Activated T-helper 1 cell treated with anti-CD3 and anti-CD28 coated beads, Interleukin-2, amount 50 U/mL, for 16 hours (primary cell): ENCODE measurements at regions not wholly inside any gene's neighbourhood (a gene's known extent, or its start where the extent isn't known, plus 50 kb on each side); places are given as distances from the start of the nearest gene placed in this dataset.
"Not testable (repeated sequence)": the region's sequence is repeated elsewhere in the genome, so short reads cannot be mapped to it uniquely, and the experiment has no call there.

ENCODE experiments used
- DNase-seq, 2 donors: peaks; one replicate each; pipeline ENCODE4 v3.0.0-alpha.2; 2020; ENCODE audit warnings: low read depth in 1 of 2, low spot score in 1 of 2

- no peak for DNase-seq
Measured at GRCh38 chr2:241999184-241999583, 129.7 kb downstream of the RTP5 start.

GRCh38 chr2:242001853-242002252, 132.3 kb downstream of the RTP5 start:
- DNase-seq: no peak

GRCh38 chr2:242002944-242003343, 133.4 kb downstream of the RTP5 start:
- DNase-seq: no peak

- DNase-seq: no peak
Measured at GRCh38 chr2:242004223-242004901, 134.8 kb downstream of the RTP5 start.

DNA sequence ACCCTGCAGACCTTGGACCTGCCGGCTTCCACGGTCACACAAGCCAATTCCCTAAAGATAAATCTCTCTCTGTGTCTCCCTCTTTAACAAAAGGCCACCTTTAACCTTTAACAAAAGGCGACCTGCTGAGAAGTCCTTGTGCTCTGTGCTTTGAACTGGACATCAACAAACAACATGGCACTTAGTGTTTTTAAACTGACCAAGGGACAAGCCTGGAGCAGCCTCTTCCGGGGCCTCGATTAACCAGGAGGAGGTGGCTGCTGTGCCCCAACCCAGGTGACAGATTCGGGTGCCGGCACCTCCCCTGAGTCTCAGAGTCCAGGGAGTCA, 135.3 kb downstream of the RTP5 start:
- no peak for DNase-seq

DNA sequence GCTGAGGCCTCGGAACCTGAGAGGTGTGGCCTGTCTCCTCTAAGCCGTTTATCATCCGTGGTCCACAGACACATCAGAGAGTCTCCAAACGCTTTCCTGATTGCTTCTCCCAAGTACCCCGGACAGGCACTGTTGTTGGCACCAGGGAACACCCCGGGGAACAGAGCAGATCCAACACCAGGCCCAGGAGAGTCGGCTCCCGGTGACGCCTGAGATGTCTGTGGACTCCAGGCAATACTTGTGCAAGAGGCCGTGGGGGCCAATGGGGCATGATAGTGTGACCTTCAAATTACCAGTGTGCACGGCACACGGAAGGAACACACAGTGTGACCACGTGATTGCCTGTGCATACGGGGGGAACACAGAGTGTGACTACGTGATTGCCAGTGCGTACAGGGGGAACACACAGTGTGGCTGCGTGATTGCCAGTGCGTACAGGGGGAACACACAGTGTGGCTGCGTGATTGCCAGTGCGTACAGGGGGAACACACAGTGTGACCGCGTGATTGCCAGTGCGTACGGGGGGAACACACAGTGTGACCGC, 136.6 kb downstream of the RTP5 start:
- not testable (repeated sequence) for DNase-seq

DNA sequence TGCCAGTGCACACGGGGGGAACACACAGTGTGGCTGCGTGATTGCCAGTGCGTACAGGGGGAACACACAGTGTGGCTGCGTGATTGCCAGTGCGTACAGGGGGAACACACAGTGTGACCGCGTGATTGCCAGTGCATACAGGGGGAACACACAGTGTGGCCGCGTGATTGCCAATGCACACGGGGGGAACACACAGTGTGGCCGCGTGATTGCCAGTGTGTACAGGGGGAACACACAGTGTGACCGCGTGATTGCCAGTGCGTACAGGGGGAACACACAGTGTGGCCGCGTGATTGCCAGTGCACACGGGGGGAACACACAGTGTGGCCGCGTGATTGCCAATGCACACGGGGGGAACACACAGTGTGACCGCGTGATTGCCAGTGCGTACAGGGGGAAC, 139.4 kb downstream of the RTP5 start:
- not testable (repeated sequence) for DNase-seq

DNA sequence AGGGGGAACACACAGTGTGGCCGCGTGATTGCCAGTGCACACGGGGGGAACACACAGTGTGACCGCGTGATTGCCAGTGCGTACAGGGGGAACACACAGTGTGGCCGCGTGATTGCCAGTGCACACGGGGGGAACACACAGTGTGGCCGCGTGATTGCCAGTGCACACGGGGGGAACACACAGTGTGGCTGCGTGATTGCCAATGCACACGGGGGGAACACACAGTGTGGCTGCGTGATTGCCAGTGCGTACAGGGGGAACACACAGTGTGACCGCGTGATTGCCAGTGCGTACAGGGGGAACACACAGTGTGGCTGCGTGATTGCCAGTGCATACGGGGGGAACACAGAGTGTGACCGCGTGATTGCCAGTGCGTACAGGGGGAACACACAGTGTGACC, 140.3 kb downstream of the RTP5 start:
- not testable (repeated sequence) for DNase-seq

- not testable (repeated sequence) for DNase-seq
Measured at GRCh38 chr2:242010252-242011166, 141.0 kb downstream of the RTP5 start.

DNA sequence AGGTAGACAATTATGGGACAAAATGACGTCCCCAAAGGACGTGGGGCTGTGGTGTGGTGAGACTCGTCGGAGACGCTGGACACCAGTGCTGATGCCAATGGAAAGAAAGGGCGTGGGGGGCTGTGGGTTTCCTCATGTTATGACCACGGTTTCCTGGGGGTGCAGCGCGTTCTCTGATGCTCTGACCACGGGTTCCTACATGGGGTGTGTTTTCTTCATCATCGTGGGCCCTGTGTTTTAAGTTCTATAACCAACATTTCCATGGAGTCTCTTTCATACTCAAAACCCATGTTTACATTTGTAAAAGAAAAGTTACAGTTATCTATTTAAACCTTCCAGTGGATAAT, 141.6 kb downstream of the RTP5 start:
- no peak for DNase-seq

GRCh38 chr2:242011516-242011915, 142.0 kb downstream of the RTP5 start:
- DNase-seq: no peak

DNA sequence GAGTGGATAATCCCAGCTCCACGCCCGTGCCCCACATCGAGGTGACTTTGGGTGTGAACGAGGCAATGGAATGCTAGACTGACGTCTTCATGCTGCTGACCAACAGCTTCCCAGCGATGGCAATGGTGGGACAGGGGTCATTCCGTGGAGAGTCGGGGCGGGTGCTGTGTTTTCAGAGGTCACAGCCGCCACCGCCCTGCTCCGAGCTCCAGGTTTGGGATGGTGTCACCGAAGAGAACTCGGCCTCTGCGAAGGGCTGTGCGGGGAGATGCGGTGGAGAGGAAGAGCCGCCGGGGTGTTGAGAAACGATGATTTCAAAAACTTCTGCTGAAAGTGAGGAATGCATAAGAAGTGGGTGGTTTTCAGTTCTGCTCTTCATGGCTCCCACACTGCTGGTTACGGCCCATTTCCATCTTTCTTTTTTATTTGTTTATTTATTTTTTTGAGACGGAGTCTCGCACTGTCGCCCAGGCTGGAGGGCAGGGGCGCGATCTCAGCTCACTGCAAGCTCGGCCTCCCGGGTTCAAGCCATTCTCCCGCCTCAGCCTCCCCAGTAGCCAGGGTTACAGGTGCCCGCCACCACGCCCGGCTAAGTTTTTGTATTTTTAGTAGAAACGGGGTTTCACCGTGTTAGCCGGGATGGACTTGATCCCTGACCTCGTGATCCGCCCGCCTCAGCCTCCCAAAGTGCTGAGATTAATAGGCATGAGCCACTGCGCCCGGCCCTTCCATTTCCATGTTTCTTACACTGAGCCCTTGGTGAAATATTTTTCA, 142.6 kb downstream of the RTP5 start:
- DNase-seq: no peak

DNA sequence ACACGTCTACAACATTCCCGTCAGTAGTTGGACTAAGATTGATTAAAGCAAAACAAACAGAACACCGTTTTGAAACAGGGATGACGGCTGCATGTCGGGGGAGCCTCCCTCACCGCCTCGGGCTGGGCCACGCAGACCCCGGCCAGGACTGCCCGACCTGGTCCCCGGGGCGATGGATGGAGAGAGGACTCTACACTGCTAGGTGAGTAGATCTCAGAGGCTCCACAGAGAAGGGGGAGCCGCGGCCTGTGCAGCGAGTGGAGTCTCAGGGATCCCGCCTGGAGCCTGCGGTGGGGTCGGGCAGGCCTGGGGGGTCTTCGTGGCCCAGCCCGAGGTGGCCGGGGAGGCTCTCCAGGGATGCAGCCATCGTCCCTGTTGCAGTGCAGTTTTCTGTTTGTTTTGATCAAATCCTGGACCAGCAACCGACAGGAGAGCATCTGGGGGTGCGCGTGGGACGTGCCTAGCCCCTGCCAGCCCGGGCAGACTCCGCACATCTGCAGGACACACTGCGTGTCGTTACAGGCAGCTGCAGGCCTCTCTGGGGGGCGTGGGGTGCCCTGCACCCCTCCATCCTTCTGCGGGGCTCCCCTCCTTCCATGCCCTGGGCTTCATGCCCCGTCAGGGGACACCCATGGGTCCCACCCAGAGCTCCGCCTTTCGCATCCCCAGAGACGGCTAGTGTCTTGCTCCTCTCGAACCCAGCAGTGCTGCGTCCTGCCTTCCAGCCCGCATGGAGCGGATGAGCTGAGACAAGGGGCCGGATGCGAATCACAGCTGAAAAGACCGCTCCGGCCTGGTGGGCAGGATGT, 143.6 kb downstream of the RTP5 start:
- DNase-seq: no peak

DNA sequence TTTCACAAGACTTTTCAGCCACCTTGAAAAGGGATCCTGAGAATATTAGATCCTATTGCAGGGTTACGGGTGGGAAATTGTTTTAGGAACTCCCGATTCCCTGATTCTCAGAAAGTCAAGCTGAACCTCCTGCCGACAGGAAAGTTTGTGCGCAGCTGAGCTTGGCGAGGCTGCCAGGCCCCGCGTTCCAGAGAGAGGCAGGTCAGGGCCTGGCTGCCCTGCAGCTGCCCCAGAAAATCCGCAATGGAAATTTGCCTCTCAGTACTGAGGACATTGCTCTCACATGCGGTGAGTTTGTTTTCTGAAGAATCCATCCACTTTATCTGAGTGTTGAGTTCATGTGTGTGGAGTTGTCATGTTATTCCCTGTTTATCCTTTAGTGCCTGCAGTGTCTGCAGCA, 144.2 kb downstream of the RTP5 start:
- DNase-seq: no peak

GRCh38 chr2:242015108-242016065, 145.9 kb downstream of the RTP5 start:
- DNase-seq: no peak

- DNase-seq: no peak
Measured at GRCh38 chr2:242017086-242017485, 147.6 kb downstream of the RTP5 start.

DNA sequence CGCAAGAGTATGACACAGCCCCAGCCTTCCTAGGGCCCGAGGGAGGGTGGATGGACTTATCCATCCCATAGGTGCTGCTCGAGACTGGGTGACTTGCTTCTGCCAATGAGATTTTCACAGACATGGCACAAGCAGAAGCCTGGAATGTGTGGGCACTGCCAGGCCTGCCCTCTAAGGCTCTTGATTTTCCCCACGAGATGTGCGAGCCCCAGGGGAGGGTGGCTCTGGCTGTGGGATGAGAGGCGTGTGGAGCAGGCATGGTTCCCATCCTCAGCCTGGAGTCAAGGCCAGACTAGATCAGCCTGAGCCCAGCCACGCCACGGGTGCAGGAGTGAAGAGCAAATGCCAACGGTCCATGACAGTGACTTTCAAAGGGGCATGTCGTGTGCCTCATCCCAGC, 148.9 kb downstream of the RTP5 start:
- DNase-seq: not testable (repeated sequence)

- no peak for DNase-seq
Measured at GRCh38 chr2:242019344-242019743, 149.8 kb downstream of the RTP5 start.

DNA sequence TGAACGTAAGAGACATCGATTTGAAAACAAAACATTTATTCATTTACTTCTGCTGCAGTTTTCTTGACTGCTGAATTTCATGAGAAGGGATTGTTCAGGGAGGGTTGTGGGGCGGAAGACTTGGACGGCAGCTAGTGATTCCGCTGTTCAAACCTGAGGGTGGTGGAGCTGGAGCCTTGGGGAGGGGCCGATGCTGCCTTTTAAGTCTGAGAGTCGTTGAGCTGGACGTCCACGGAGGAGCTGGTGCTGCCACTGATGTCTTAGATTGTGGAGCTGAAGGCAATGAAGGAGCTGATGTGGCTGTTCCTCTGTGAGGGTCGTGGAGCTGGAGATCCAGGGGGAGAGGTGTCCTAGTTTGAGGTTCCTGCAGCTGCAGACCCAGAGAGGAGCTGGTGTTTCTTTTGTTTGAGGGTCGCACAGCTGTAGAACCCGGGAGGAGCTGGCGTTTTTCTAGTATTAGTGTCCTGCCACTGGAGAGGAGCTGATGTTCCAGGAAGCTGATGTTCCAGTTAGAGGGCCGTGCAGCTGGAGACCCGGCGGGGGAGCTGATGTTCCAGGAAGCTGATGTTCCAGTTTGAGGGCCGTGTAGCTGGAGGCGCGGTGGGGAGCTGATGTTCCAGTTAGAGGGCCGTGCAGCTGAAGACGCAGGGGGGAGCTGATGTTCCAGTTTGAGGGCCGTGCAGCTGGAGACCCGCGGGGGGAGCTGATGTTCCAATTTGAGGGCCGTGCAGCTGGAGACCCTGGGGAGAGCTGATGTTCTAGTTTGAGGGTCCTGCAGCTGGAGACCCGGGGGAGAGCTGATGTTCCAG, 150.9 kb downstream of the RTP5 start:
- DNase-seq: no peak
